ENCODE measurements at regions not wholly inside any gene's neighbourhood (a gene's known extent, or its start where the extent isn't known, plus 50 kb on each side); places are given as distances from the start of the nearest gene placed in this dataset.

DNA sequence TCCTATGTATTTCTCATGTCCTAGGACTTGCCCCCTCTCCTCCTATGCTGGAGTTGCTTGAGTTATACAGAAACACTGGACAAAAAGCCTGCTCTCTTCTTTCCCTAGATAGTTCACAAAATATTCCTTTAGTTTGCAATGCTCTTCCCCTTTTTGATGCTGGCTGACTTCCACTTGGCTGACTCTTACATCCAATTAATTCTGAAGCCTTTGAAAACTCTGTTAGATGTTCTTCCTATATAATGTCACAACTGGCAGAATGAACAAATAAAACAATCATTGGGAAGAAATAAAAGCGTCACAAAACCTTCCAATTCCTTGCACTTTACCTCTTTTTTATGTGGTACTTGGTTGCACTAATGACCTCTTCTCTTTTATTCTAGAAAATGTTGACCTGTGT is 253.8 kb upstream of the CITED2 start:
- no peak for DNase-seq

DNA sequence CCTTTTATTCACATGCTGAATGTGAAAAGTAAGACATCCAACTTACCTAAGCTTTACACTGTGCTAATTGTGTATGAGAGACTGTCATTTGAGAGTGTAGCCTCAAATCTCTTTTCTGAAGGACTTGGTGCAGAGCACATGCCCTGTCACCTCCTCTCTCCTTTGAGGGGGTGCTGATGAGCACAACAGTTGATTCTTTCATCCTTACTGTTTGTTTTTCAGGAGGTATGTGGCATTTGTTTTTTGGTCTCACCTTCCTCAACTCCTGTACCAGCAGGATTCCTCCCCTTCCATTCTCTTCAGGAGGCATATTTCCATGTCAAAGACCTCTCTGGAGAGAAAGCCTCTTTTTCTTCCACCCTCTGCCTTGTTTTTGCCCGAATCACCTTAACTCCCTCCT is 252.6 kb upstream of the CITED2 start:
- no peak for DNase-seq

DNA sequence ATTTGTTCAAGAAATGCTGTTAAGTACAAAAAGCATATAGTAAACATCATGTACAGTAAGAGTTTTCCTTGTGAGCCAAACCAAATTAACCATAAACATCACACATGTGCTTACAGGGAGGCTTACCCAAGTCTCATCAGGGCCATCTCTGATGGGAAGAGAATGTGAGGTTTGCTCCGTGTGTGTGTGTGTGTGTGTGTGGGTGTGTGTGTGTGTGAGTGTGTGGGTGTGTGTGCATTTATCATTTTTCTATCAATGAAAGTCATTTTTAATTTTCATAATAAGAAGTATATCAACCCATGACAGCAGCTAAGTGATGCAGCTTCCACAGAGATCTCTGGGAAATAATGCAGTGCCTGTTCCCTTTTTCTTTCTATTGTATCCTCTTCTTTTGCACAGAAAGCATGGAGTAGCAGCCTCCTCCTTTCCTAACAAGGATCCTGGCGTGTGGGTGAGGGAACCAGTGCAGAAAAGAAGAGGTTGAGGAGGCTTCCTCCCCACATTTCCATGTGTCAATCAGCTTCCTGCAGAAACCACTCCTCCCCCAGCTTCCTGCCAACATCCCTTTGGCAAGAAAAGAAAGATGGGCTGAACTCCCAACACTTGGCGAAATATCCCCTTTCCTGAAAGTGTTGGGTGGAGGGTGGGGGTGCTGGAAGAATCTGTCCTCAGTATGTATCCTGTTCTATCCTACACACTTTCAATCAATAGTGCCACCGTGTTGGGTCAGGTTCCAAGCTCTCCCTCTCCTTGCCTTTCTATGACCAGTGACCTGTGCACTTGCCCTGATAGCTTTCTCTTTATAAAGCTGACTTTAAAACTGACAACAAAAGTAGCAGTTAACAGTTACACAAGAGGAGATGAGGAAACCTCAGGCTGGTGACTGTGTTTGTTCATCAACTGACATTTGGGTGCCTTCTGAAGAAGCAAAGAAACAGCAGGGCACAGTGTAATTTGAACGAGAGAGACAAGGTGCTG is 251.8 kb upstream of the CITED2 start:
- DNase-seq = no peak

DNA sequence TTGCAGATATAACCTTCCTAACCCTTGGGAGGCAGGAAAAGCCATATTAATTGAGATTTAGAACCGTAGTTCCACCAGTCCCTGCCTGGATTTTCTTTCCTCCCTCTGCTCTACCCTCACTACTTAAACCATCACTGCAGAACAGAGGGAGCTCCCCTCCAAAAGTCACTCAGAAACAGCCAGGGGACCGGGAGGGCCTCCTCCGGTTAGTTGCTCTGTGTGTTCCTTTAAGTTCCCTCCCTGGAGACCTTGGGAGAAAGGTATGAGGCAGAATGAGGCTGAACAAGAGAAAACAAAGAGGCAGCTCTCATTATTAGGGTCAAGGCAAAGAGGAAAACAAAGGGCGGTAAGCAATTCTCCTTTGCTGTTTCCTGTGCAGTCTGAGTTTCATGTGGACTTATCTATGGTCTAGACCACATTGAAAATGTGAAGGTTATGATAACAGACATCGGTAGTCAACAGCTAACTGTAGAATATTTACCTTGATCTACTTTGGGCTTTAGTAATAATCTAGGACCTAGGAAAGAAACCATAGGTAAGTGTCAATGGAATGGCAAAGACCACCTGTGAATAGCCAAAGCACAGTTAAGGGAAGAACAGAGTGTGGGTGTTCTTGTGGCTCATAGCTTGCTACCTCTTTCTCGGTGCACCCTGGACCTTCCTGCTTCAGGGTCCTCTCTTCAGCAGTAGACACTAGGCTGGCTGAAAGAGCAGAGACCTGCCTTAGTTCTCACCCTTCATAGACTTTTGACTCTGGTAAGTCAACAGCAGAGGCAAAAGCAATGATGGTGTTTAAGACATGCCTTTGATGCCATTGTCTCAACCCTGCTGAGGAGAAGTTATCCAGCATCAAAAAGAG is 250.9 kb upstream of the CITED2 start:
- no peak for DNase-seq

DNA sequence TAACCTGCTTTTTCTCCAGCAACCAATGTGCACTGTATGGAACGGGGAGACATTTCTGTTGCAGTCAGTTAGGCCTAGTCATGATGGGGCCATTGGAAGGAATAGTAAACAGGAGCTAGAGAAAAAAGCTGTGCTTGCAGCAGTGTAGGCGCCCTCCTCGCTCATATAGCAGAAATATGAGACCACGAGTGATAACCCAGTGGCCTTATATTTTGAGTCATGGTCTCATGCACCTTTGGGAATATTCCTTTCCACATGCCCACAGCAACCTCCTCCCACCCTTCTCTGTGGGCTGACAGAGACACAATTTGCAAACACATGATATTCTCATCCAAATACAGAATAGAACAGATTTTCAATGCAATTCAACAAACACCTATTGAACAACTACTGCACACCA is 248.9 kb upstream of the CITED2 start:
- DNase-seq = no peak

- no peak for DNase-seq
Measured at GRCh38 chr6:139613496-139613895, 239.0 kb upstream of the CITED2 start.

GRCh38 chr6:139612135-139612465 is 237.7 kb upstream of the CITED2 start:
- no peak for DNase-seq

GRCh38 chr6:139611327-139612134 is 237.1 kb upstream of the CITED2 start:
- no peak for DNase-seq

DNA sequence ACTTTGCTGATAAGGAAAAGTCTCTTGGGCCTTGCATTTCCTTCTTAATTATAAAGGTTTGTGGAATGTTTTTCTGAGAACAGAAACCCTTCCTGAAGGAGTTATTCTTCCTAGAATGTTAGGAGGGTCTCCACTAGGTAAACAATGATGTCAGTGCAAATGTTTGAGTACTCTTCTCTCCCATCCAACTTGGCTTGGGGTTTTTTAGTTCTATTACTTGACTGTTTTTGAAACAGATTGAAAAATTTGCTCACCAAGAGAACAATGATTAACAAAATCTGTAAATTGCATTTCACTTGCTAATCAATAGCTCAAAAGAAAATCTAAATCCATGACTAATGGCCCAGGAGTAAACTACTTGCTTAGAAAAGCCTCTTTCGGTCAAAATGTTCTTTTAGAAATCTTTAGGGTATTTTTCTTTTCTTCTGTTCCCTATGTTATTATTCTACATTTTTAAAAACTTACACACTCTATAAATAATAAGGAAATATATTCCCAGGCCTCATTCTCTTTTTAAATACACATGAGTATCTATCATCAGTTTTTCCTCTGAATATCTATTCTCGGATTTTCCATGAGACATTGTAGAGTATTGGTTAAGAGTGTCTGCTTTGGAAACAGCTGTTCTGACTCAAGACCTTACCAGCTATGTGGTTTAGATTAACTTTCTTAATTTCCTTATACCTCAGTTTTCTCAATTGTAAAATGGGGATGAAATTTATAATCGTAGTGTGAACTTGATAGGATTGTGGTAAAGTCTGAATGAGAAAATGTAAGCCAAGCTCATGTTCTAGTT is 234.2 kb upstream of the CITED2 start:
- no peak for DNase-seq

DNA sequence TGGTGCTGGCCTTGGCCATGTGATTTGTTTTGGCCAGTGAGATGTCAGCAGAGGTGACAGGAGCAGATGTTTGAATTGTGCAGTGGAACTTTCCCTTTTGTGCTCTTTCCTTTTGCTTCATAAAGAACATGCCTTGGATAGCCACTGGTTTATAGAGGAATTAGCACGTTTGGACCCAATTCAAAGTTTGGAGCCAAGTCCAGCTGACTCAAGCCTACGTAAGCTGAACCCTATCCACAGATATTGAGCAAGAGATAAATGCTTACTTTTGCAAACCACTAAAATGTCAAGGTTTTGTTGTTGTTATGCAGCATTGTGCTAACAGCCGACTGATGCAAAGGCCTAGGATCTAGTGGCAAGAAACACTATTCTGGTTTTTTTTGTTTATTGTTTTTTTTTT is 230.9 kb upstream of the CITED2 start:
- DNase-seq = no peak

DNA sequence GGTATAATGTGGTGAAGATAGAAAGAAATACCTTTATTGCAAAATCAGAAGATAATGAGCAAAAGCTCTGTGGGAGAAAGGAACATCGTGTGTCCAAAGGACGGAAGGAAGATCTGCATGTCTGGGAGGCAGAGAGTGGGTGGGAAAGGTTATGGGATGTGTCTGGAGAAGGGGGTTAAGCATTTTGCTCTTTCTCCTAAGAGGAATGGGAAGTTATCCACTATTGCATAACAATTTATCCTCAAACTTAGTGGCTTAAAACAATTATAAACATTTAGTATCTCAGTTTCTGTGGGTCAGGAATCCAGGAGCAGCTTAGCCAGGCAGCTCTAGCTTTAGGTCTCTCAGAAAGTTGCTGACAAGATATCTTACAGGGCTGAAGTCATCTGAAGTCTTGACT is 229.1 kb upstream of the CITED2 start:
- DNase-seq = no peak

- DNase-seq = no peak
Measured at GRCh38 chr6:139602577-139602976, 228.1 kb upstream of the CITED2 start.

GRCh38 chr6:139600919-139601475 is 226.5 kb upstream of the CITED2 start:
- DNase-seq = no peak

GRCh38 chr6:139600343-139600742 is 225.9 kb upstream of the CITED2 start:
- DNase-seq = no peak

- DNase-seq = no peak
Measured at GRCh38 chr6:139597771-139598755, 223.6 kb upstream of the CITED2 start.

DNA sequence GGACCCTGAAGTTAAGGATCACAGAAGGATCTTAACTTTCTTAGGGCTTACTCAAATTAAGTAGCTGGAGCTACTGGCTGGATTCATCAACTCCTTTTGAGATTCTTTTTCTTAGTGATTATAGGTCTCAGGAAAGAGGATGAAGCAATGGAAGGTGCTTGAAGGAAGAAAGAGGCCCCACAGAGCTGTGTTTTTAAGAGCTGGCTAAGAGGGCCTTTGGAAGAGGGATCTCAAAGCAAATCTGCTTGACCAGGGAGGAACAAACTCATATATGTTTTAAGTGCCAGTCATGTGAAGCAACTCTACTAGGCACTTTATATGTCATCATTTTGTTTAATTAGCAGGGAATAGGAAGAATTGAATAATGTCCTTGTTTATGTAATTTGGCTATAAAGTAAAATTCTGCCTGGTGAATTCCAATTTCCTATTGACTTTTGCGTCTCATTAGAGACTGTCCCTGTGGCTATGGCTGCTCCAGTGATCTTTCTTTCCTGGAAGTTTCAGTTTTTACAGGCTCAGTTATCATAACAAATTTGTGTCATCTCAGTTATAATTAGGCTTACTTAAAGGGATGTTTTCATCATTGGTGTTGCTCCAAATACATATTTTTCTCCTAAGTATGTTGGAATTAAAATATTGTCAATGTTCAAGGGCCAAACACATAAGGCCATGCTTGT is 222.8 kb upstream of the CITED2 start:
- DNase-seq = no peak

DNA sequence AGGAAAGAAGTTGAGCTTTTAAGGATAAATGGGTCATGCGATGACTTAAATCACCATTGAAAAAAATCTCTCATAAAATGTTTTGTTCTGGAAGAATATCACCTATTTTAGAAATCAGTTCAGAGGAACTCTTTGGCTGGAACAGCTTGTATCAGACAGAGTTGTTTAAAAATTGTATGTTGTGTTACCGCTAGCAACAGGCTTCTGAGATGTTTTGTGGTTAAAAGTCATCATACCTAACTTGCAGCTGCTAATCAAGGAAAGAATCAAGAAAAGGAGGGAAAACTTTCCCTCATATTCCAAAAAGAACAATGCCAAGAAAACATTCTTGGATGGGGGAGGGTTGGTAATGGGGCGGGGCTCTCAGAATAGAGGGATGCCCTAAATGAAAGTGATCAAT is 220.7 kb upstream of the CITED2 start:
- DNase-seq = no peak

DNA sequence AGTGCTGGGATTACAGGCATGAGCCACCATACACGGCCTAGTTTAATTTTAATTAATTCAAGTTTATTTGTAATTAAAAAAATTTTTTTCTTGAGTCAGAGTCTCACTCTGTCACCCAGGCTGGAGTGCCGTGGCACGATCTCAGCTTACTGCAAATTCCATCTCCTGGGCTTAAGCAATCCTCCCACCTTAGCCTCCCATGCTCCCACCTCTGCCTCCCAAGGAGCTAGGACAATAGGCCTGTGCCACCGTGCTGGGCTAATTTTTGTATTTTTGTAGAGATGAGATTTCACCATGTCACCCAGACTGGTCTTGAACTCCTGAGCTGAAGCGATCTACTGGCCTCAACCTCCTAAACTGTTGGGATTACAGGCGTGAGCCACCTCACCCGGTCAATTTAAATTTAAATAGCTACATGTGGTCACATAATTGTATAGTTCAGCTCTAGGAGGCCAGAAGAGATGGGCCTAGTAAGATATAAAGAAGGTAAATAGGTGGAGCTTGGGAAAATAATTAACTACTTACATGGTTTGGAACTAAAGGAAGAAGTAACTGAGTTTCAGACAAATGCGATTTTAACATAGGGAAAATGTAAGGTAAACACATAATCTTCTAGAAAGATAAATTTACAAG is 220.0 kb upstream of the CITED2 start:
- no peak for DNase-seq

DNA sequence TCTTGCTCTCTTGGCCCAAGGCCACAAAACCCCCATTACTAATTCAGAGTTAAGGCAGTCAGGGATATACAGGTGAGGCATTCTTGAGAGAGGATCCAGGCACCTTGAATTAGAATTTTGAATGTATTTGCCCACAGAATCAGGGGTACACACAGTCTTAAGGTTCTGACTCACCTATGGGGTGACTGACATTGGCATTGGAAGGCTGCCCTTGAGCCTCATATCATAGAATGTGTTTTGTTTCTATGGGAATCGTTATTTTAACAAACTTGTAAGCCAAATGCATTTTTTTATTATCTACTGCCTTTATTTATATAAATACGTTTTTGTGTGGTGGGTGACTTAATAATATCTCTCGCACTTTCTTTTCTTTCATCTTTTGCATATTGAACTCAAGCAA is 218.6 kb upstream of the CITED2 start:
- no peak for DNase-seq

GRCh38 chr6:139592011-139592410 is 217.6 kb upstream of the CITED2 start:
- no peak for DNase-seq

Measured in CD4-positive, alpha-beta T cell treated with Interleukin-21 for 1 hour (primary cell).